Erythroblast (primary cell): ENCODE measurements at regions not wholly inside any gene's neighbourhood (a gene's known extent, or its start where the extent isn't known, plus 50 kb on each side); places are given as distances from the start of the nearest gene placed in this dataset.

ENCODE experiments used
- GATA1 ChIP-seq: IDR thresholded peaks from 2 replicates; pipeline ENCODE4 v1.6.1; 2011; ENCODE audit warnings: low read depth, mild to moderate bottlenecking, control low read depth, low read length, moderate library complexity
- POLR2A ChIP-seq: IDR thresholded peaks from 2 replicates; pipeline ENCODE4 v1.6.1; 2011; ENCODE audit warnings: mild to moderate bottlenecking, low read length

DNA sequence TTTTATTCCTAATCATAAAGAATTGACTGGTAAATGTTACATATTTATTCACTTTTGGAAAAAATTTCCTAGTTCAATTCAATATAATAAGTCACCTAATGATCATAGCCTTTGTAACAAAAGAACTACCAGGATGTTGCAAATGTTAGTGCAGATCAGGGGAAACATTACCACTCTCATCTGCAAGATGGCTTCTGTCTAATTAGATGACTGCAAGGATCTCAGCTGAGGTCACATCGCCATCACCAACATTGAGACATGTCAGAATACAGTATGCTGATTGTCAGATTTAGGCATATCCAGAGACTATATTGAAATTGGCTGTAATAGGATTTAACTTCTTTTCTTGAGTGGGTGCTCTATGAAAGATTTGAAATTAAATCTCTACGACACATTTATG is 431.4 kb upstream of the AGTR1 start:
- TF ChIP-seq POLR2A (no peak), GATA1 (no peak)
